Stimulated activated naive CD4-positive, alpha-beta T cell (primary cell): ENCODE measurements at regions not wholly inside any gene's neighbourhood (a gene's known extent, or its start where the extent isn't known, plus 50 kb on each side); places are given as distances from the start of the nearest gene placed in this dataset.

Experiments used
- DNase-seq, 6 experiments: peaks; one replicate each; lab custom pipeline; 2025; lab: John Stamatoyannopoulos, UW

GRCh38 chr7:52980129-52980528 lies 55.3 kb upstream of the POM121L12 start:
- no peak for DNase-seq

GRCh38 chr7:52973126-52973525 lies 62.3 kb upstream of the POM121L12 start:
- DNase-seq, result no peak

- DNase-seq, result no peak
Measured at GRCh38 chr7:52962402-52963076, 72.9 kb upstream of the POM121L12 start.

- no peak for DNase-seq
Measured at GRCh38 chr7:52961084-52961483, 74.3 kb upstream of the POM121L12 start.

GRCh38 chr7:52959878-52960660 lies 75.4 kb upstream of the POM121L12 start:
- DNase-seq, result no peak

GRCh38 chr7:52959336-52959735 lies 76.1 kb upstream of the POM121L12 start:
- no peak for DNase-seq

- DNase-seq, result no peak
Measured at GRCh38 chr7:52958621-52959140, 76.8 kb upstream of the POM121L12 start.

- no peak for DNase-seq
Measured at GRCh38 chr7:52956379-52956915, 79.0 kb upstream of the POM121L12 start.

GRCh38 chr7:52955522-52955921 lies 79.9 kb upstream of the POM121L12 start:
- DNase-seq, result no peak

- no peak for DNase-seq
Measured at GRCh38 chr7:52944921-52945320, 90.5 kb upstream of the POM121L12 start.

GRCh38 chr7:52940481-52940880 lies 95.0 kb upstream of the POM121L12 start:
- no peak for DNase-seq

- no peak for DNase-seq
Measured at GRCh38 chr7:52938455-52939133, 96.8 kb upstream of the POM121L12 start.

- DNase-seq, result no peak
Measured at GRCh38 chr7:52936750-52937149, 98.7 kb upstream of the POM121L12 start.

- DNase-seq, result no peak
Measured at GRCh38 chr7:52928591-52928990, 106.8 kb upstream of the POM121L12 start.

GRCh38 chr7:52925332-52925731 lies 110.1 kb upstream of the POM121L12 start:
- DNase-seq, result no peak

GRCh38 chr7:52920977-52921376 lies 114.5 kb upstream of the POM121L12 start:
- DNase-seq, result no peak

- DNase-seq, result no peak
Measured at GRCh38 chr7:52917982-52918578, 117.4 kb upstream of the POM121L12 start.

GRCh38 chr7:52911795-52912194 lies 123.6 kb upstream of the POM121L12 start:
- DNase-seq, result no peak

- no peak for DNase-seq
Measured at GRCh38 chr7:52911326-52911725, 124.1 kb upstream of the POM121L12 start.

- no peak for DNase-seq
Measured at GRCh38 chr7:52909935-52910334, 125.5 kb upstream of the POM121L12 start.

- no peak for DNase-seq
Measured at GRCh38 chr7:52909131-52909530, 126.3 kb upstream of the POM121L12 start.

GRCh38 chr7:52897713-52898112 lies 137.7 kb upstream of the POM121L12 start:
- DNase-seq, result no peak
